HUES64 (cell line): ENCODE measurements at regions not wholly inside any gene's neighbourhood (a gene's known extent, or its start where the extent isn't known, plus 50 kb on each side); places are given as distances from the start of the nearest gene placed in this dataset.

Experiments used
- H3K27ac ChIP-seq: 2 replicates; pipeline ENCODE4 v1.7.0; 2013; ENCODE audit warnings: low read depth, low read length, inconsistent platforms
- H3K27me3 ChIP-seq: 2 replicates; pipeline ENCODE4 v1.6.1; 2013; ENCODE audit warnings: mild to moderate bottlenecking, low read length; ENCODE audit not compliant: insufficient read depth
- H3K36me3 ChIP-seq: 2 replicates; pipeline ENCODE4 v1.6.1; 2013; ENCODE audit warnings: mild to moderate bottlenecking, low read length; ENCODE audit not compliant: insufficient read depth
- H3K4me1 ChIP-seq: 2 replicates; pipeline ENCODE4 v1.6.1; 2013; ENCODE audit warnings: mild to moderate bottlenecking, low read length, moderate library complexity; ENCODE audit not compliant: insufficient read depth
- H3K4me3 ChIP-seq: 2 replicates; pipeline ENCODE4 v1.5.1; 2013; ENCODE audit warnings: mild to moderate bottlenecking, low read length, moderate library complexity
- H3K9ac ChIP-seq: 2 replicates; pipeline ENCODE4 v1.6.1; 2013; ENCODE audit warnings: mild to moderate bottlenecking, low read depth, low read length
- H3K9me3 ChIP-seq: 2 replicates; pipeline ENCODE4 v1.6.1; 2013; ENCODE audit warnings: low read depth, low read length; ENCODE audit not compliant: insufficient read depth
- WGBS: fragments of 150-250, 120-280 bp; methylation state at CpG from one replicate; pipeline ENCODE4 v1.1.7; 2013; ENCODE audit warnings: missing lambda C conversion rate; 5-methylcytosine and 5-hydroxymethylcytosine counted together

DNA sequence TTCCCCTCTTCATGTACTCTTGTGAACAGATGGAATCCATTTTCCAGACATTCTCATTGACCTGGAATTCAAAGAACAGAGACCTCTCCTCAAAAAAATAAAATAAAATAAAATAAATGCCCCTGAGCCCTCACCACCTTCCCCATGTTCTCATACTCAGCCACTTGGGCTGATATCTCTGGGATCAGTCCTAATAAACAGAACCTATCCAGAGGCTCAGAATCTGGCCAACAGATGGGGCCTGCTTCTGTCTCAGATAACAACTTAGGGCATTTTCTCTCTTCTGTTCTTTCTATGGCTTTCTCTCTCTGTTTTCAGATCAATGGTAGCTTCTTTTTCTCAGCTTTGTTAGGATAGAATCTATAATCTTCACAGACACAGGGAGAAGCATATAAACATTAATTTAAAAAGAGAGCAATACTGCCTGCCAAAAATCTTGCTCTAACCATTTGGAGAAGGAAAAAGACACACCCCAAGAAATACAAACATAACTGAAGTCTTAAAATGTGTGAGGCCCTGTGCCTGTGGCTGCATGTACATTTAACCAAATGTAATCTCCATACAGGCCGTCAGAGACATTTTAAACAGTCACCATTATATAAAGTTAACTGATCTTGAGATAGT is 907.1 kb downstream of the FAT4 start:
- no peaks in the 10 kb centered on the region for H3K36me3 ChIP-seq
- H3K4me3 ChIP-seq: no peak overlapping the region
- no peaks in the 10 kb centered on the region for H3K9me3 ChIP-seq
- no peak overlapping the region for H3K27ac ChIP-seq
- H3K27me3 ChIP-seq: no peaks in the 10 kb centered on the region
- H3K4me1 ChIP-seq: no peaks in the 10 kb centered on the region
- no peak overlapping the region for H3K9ac ChIP-seq
- no CpG with 5 or more reads among the region's 1 CpG for WGBS

DNA sequence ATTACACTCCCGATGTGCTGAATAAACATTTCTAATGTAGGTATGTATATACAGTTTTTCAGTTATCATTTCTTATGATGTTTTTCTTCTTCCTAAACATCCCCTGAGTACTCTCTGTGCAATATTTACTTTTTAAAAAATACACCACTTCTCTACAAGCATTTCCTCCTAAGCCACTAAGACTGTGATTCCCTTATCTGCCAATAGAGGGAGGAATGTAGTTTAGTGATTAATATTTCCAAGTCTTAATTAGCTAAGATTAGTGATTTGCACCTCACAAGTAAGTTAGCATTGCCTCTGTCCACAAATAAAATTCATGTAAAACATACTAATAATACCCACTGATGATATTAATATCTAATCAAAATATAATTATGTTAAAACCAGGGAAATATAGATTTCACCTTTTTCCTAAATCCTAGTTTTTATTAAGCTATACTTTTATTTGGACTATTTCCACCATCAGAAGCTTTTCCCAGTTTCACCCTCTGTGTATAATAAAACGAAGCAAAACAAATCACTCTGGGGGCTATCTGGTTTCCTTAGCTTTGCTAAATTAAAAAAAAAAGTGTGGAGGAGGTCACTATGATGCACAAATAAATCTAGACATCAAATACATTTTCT is 909.1 kb downstream of the FAT4 start:
- Histone ChIP-seq H3K9me3 (no peaks in the 10 kb centered on the region), H3K4me1 (no peaks in the 10 kb centered on the region), H3K27me3 (no peaks in the 10 kb centered on the region), H3K9ac (no peak overlapping the region), H3K4me3 (no peak overlapping the region), H3K27ac (no peak overlapping the region), H3K36me3 (no peaks in the 10 kb centered on the region)
- no CpG with 5 or more reads among the region's 2 CpGs for WGBS

DNA sequence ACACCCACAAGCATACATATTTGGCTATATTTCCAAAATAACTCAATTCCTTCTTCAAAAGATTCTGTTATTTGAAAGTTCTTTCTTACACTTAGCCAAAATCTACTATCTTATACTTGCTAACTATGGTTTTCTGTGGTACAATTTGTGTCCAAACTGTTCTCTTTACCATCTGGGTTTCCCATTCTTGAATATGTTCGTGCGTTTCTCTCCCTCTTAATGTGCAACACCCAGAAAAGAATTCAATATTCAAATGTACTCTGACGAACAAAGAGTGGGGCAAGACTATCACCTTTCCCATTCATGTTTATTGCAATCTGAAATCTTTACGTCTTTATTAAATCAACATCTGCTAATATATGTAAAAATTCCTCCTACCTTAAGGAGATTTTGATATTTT is 912.7 kb downstream of the FAT4 start:
- H3K4me3 ChIP-seq: no peak overlapping the region
- H3K9me3 ChIP-seq: no peaks in the 10 kb centered on the region
- no peaks in the 10 kb centered on the region for H3K27me3 ChIP-seq
- H3K4me1 ChIP-seq: no peaks in the 10 kb centered on the region
- no peaks in the 10 kb centered on the region for H3K36me3 ChIP-seq
- no peak overlapping the region for H3K27ac ChIP-seq
- no peak overlapping the region for H3K9ac ChIP-seq
- WGBS: 99% methylated on average over 3 of the region's 4 CpGs

DNA sequence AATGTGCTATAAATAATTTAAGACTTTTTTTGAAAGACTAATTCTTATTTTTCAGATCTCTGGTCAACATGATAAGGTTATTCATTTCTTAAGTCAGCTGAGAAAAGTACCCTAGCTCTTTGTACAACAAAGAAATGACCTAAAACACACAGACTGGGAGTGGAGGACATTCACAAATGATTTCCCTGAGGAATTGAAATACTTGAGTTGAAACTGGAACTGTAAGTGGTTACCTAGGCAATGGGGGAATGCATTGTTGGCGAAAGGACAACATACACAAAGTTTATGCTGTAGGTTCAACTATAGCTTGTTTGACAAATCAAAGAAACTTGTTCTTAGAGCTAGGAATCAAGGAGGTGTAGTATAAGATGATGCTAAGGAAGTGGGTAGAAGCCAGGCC is 915.5 kb downstream of the FAT4 start:
- Histone ChIP-seq H3K9ac (no peak overlapping the region), H3K36me3 (no peaks in the 10 kb centered on the region), H3K4me3 (no peak overlapping the region), H3K4me1 (no peaks in the 10 kb centered on the region), H3K9me3 (no peaks in the 10 kb centered on the region), H3K27me3 (no peaks in the 10 kb centered on the region), H3K27ac (no peak overlapping the region)
- 100% methylated on average over 1 of the region's 1 CpG for WGBS

DNA sequence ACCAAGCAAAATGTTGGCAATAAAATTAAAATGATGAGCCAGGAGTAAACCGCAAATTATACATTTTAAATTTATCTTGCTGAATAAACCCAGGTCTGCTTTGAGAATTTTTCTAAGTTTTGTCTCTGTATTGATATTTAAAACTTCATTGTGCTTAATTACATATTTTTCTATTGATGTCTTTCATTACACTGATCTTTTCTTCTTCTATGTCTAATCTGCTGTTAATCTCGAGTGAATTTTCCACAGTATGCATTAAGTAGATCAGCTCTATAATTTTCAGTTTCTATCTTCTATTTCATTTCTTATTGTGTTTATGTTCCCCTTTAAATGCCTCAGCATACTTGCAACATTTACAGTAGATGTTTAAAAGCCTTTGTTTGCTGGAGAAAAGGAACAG is 918.7 kb downstream of the FAT4 start:
- Histone ChIP-seq H3K4me3 (no peak overlapping the region), H3K27me3 (no peaks in the 10 kb centered on the region), H3K36me3 (no peaks in the 10 kb centered on the region), H3K27ac (no peak overlapping the region), H3K9ac (no peak overlapping the region), H3K4me1 (no peaks in the 10 kb centered on the region), H3K9me3 (no peaks in the 10 kb centered on the region)
- 80% methylated on average over 1 of the region's 2 CpGs for WGBS

DNA sequence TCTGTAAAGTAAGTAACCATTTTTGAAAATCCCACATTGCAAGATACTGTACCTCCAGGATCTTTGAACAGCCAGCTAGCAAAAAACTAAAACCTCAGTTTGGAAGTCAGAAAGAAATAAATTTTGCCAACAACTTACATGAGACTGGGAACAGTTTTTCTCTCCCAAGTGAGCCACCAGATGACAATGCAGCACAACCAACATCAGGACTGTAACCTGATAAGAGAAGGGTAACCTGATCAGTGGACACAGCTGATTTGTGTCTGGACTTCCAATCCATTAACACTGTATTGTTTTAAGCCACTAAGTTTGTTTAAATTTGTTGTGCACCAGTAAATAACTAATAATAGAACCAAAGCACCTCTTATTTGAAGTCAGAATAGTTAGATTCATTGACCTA is 923.3 kb downstream of the FAT4 start:
- Histone ChIP-seq H3K27ac (no peak overlapping the region), H3K27me3 (no peaks in the 10 kb centered on the region), H3K9ac (no peak overlapping the region), H3K4me1 (no peaks in the 10 kb centered on the region), H3K4me3 (no peak overlapping the region), H3K9me3 (no peaks in the 10 kb centered on the region), H3K36me3 (no peaks in the 10 kb centered on the region)

DNA sequence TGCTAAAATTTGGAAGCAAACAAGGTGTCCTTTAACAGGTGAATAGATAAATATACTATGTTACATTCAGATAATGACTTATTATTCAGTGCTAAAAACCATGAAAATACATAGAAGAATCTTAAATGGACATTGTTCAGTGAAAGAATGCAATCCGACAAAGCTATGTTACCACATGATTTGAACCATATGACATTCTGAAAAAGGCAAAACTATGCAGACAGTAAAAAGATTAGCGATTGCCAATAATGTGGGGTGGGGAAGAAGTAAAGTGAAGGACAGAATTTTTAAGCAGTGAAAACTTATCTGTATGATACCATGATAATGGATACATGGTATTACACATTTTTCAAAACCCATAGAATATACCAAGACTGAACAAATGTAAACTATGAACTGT is 926.9 kb downstream of the FAT4 start:
- no peak overlapping the region for H3K4me3 ChIP-seq
- H3K27ac ChIP-seq: no peak overlapping the region
- no peaks in the 10 kb centered on the region for H3K4me1 ChIP-seq
- H3K9me3 ChIP-seq: no peaks in the 10 kb centered on the region
- H3K27me3 ChIP-seq: no peaks in the 10 kb centered on the region
- H3K9ac ChIP-seq: no peak overlapping the region
- 100% methylated on average over 2 of the region's 2 CpGs for WGBS
- no peaks in the 10 kb centered on the region for H3K36me3 ChIP-seq

DNA sequence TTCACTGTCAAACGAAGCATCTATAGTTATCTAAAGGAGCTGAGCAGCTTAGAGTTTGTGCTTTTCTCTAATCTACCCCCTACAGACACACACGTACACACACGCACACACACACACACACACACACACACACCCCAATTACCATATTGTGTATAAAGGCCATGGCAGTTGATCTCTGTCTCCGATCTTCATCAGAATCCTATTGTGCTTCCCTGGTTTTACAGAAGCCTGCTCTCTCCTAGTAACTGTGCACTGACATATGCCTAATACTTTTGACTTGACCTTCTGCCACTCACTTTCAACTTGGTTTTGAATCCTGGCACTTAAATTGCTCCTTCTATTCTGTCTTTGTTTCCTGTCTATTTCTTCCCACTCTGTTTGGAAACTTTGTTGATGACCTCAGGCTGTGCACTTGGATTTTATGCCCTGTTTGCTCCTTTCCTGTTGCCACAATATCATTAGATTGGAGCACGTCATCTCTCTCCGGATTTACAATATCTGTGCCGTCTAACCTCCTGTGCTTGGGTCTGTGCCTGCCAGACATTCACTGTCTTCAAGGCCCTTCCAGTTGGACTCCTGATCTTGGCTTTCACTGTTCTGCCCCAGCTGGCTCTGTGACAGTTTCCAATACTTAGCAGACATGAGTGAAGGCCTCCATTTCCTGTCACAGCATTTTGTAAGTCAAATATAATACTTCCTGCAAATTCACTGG is 928.1 kb downstream of the FAT4 start:
- Histone ChIP-seq H3K27ac (no peak overlapping the region), H3K27me3 (no peaks in the 10 kb centered on the region), H3K36me3 (no peaks in the 10 kb centered on the region), H3K4me1 (no peaks in the 10 kb centered on the region), H3K4me3 (no peak overlapping the region), H3K9ac (no peak overlapping the region), H3K9me3 (no peaks in the 10 kb centered on the region)
- 91% methylated on average over 7 of the region's 7 CpGs for WGBS

DNA sequence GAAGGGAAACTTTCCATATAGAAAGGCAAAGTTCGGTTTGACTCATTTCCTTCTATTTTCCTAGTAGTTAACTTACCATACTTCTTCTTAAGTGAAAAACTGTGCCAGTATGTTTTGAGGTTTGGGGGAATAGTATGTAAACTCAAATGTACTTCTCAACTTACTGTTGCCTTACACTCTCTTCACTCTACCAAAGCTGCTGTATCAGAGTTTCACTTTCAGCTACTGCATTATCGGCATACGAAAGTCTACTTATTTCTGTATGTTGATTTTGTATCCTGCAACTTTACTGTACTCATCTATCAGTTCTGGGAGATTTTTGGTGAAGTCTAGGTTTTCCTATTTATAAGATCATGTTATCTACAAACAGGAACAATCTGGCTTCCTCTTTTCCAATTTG is 932.7 kb downstream of the FAT4 start:
- WGBS: 100% methylated on average over 1 of the region's 3 CpGs
- no peak overlapping the region for H3K27ac ChIP-seq

DNA sequence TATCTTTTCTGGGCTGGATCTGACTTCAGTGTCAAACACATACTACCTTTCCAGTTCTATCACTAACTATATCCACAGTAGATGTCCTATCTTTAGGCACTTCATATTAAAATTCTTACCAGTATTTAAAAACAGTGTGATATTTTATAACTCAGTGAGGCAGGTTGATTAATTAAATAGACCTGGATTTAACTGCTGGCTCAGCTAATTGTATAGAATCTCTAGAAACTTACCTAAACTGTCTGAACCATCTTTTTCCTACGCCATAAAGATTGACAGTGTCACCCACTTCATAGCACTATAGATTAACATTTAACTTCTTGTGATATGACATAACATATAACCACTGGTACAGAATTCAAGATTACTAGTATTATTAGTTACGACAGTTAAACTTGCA is 935.3 kb downstream of the FAT4 start:
- Histone ChIP-seq H3K9me3 (no peaks in the 10 kb centered on the region), H3K27ac (no peak overlapping the region), H3K9ac (no peak overlapping the region), H3K4me3 (no peak overlapping the region), H3K36me3 (no peaks in the 10 kb centered on the region), H3K27me3 (no peaks in the 10 kb centered on the region), H3K4me1 (no peaks in the 10 kb centered on the region)
- 100% methylated on average over 2 of the region's 2 CpGs for WGBS

More for the DNA sequence above, 932.7 kb downstream of the FAT4 start:
- no peaks in the 10 kb centered on the region for H3K4me1 ChIP-seq
- no peaks in the 10 kb centered on the region for H3K36me3 ChIP-seq
- no peaks in the 10 kb centered on the region for H3K9me3 ChIP-seq
- H3K4me3 ChIP-seq: no peak overlapping the region
- H3K9ac ChIP-seq: no peak overlapping the region
- H3K27me3 ChIP-seq: no peaks in the 10 kb centered on the region

DNA sequence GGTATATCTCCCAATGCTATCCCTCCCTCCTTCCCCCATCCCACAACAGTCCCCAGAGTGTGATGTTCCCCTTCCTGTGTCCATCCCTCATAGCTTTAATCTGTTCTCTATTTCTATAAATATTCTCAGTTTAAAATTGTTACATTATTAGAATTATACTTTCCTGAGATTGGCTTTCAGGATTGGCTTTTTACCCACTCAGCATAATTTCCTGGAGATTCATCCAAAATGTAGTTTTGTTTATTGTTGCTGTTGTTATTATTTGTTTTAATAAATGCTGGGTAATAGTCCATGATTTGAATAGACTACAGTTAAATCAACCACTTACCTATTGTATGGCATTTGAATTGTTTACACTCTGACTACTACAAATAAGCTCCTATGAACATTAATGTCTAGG is 936.4 kb downstream of the FAT4 start:
- no peaks in the 10 kb centered on the region for H3K27me3 ChIP-seq
- H3K9ac ChIP-seq: no peak overlapping the region
- no peaks in the 10 kb centered on the region for H3K4me1 ChIP-seq
- no peaks in the 10 kb centered on the region for H3K9me3 ChIP-seq
- no peaks in the 10 kb centered on the region for H3K36me3 ChIP-seq
- no peak overlapping the region for H3K27ac ChIP-seq
- no peak overlapping the region for H3K4me3 ChIP-seq
